SK-N-SH (cell line): ENCODE measurements at regions not wholly inside any gene's neighbourhood (a gene's known extent, or its start where the extent isn't known, plus 50 kb on each side); places are given as distances from the start of the nearest gene placed in this dataset.

ENCODE experiments used
- CTCF ChIA-PET: fragments of 300-600, 350-600 bp; formaldehyde crosslinking; extraction: SDS; loops from one replicate; lab custom pipeline; 2021; lab: Yijun Ruan, JAX
- POLR2A ChIA-PET: fragments of 350-600 bp; sonication (Branson Sonifier 250); formaldehyde crosslinking; extraction: SDS; loops from one replicate; lab custom pipeline; 2020; ENCODE audit warnings: antibody characterized with exemption, inconsistent platforms; lab: Yijun Ruan, JAX
- DNase-seq: peaks from one replicate; pipeline ENCODE4 v3.0.0; 2012
- H2AFZ ChIP-seq: fragments of 200-600 bp; sonication (generic); 2 replicates; pipeline ENCODE4 v1.8.1; 2016; ENCODE audit warnings: antibody characterized with exemption, mild to moderate bottlenecking, low read depth
- H3F3A ChIP-seq: fragments of 200-600 bp; sonication (generic); replicated peaks from 2 replicates; pipeline ENCODE3; 2016; ENCODE audit warnings: antibody characterized with exemption, mild to moderate bottlenecking; ENCODE audit not compliant: insufficient read depth
- H3K27ac ChIP-seq, 2 experiments: fragments of 200-500 bp in 1 of 2; fragments of 200-600 bp in 1 of 2; sonication (Bioruptor generic) in 1 of 2; sonication (generic), shearing (Covaris generic) in 1 of 2; 2 replicates each; pipeline versions ENCODE4 v1.5.1 to v1.6.1; 2014 to 2016; ENCODE audit warnings: low read depth in 2 of 2, inconsistent platforms in 1 of 2, low read length in 1 of 2, mild to moderate bottlenecking in 1 of 2, mixed read lengths in 1 of 2
- H3K27me3 ChIP-seq: fragments of 200-600 bp; sonication (generic), shearing (Covaris generic); 2 replicates; pipeline ENCODE4 v1.6.1; 2016; ENCODE audit warnings: mixed run types; ENCODE audit not compliant: insufficient read depth
- H3K36me3 ChIP-seq, 2 experiments: fragments of 200-500 bp in 1 of 2; fragments of 200-600 bp in 1 of 2; sonication (Bioruptor generic) in 1 of 2; sonication (generic) in 1 of 2; replicated peaks in 1 of 2; 2 replicates each; pipeline versions ENCODE3 to v1.5.1; 2014 to 2016; ENCODE audit warnings: low read length in 1 of 2, mild to moderate bottlenecking in 1 of 2; ENCODE audit not compliant: insufficient read depth in 2 of 2, control insufficient read depth in 1 of 2
- H3K4me1 ChIP-seq, 2 experiments: fragments of 200-500 bp in 1 of 2; fragments of 200-600 bp in 1 of 2; sonication (Bioruptor generic) in 1 of 2; sonication (generic), shearing (Covaris generic) in 1 of 2; 2 replicates each; pipeline versions ENCODE4 v1.5.1 to v1.6.1; 2014 to 2016; ENCODE audit warnings: low read depth in 1 of 2, low read length in 1 of 2, mixed run types in 1 of 2; ENCODE audit not compliant: insufficient read depth in 2 of 2, control insufficient read depth in 1 of 2
- H3K4me2 ChIP-seq: fragments of 200-600 bp; sonication (generic), shearing (Covaris generic); 2 replicates; pipeline ENCODE4 v1.6.1; 2017; ENCODE audit warnings: mixed run types
- H3K4me3 ChIP-seq, 2 experiments: fragments of 200-500 bp in 1 of 2; fragments of 200-600 bp in 1 of 2; sonication (Bioruptor generic) in 1 of 2; sonication (generic), shearing (Covaris generic) in 1 of 2; 2 replicates each; pipeline versions ENCODE4 v1.5.1 to v1.8.1; 2014 to 2016; ENCODE audit warnings: low read depth in 2 of 2, inconsistent platforms in 1 of 2, low read length in 1 of 2, mild to moderate bottlenecking in 1 of 2, mixed read lengths in 1 of 2, moderate library complexity in 1 of 2
- H3K79me2 ChIP-seq: fragments of 200-600 bp; sonication (generic); 2 replicates; pipeline ENCODE4 v1.8.1; 2017; ENCODE audit warnings: mild to moderate bottlenecking; ENCODE audit not compliant: insufficient read depth
- H3K9ac ChIP-seq: fragments of 200-600 bp; sonication (generic); 2 replicates; pipeline ENCODE4 v1.6.1; 2017; ENCODE audit warnings: mixed run types
- H3K9me2 ChIP-seq: fragments of 200-600 bp; sonication (generic); 2 replicates; pipeline ENCODE4 v1.6.1; 2017; ENCODE audit warnings: mixed run types
- H3K9me3 ChIP-seq: fragments of 200-600 bp; sonication (generic); 2 replicates; pipeline ENCODE4 v1.6.1; 2017; ENCODE audit warnings: mixed run types, mild to moderate bottlenecking, moderate library complexity
- H4K20me1 ChIP-seq: fragments of 200-600 bp; sonication (generic); 2 replicates; pipeline ENCODE4 v1.6.1; 2017; ENCODE audit warnings: mild to moderate bottlenecking, mixed run types; ENCODE audit not compliant: insufficient read depth
- REST ChIP-seq: IDR thresholded peaks from 2 replicates; pipeline ENCODE4 v1.6.1; 2012; ENCODE audit warnings: mild to moderate bottlenecking, low read depth, low read length, moderate library complexity
- RXRA ChIP-seq: IDR thresholded peaks from 2 replicates; pipeline ENCODE4 v1.4.0; 2012; ENCODE audit warnings: low read depth, mild to moderate bottlenecking, borderline replicate concordance
- TAF1 ChIP-seq: IDR thresholded peaks from 2 replicates; pipeline ENCODE4 v1.6.1; 2012; ENCODE audit warnings: low read depth, mild to moderate bottlenecking, low read length, moderate library complexity, borderline replicate concordance
- TEAD4 ChIP-seq: IDR thresholded peaks from 2 replicates; pipeline ENCODE4 v1.4.0; 2012; ENCODE audit warnings: mild to moderate bottlenecking, borderline replicate concordance; ENCODE audit not compliant: insufficient read depth
- WGBS: methylation state at CpG from one replicate; pipeline ENCODE4 v1.1.6; 2017; ENCODE audit warnings: low lambda C conversion rate; 5-methylcytosine and 5-hydroxymethylcytosine counted together
- TF ChIP-seq, protein P1 (sequence below): IDR thresholded peaks from 2 replicates; pipeline ENCODE4; 2012
- TF ChIP-seq, protein P2 (sequence below): fragments of 200-600 bp; sonication (generic); IDR thresholded peaks from 2 replicates; pipeline ENCODE4 v1.6.1; 2017; ENCODE audit warnings: antibody characterized with exemption, mild to moderate bottlenecking, moderate library complexity
- TF ChIP-seq, protein P3 (sequence below): fragments of 150-350 bp; IDR thresholded peaks from 2 replicates; pipeline ENCODE4 v1.6.1; 2017; ENCODE audit warnings: antibody characterized with exemption, low read length, low read depth, borderline replicate concordance

DNA sequence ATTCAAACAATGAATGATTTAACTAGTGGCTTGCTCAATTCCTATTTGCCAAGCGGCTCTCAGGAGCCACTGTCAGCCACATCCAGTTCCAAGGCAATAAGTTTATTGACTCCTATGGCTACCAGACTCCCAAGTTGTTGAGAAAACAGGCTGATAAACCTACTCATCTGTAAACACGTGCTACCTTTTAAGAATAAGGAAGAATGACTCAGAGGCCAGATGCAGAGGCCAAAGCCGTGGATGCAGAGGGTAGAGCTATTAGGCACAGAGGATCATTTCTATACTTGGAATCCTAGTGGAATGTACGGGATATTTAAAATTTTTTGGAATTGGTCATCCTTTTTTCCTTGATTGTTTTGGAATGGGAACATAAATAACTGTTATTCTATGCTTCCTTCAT, 1921.1 kb downstream of the OLFM4 start:
- Histone ChIP-seq H3K79me2 (no peaks in the 10 kb centered on the region), H3K4me1 (no peaks in the 10 kb centered on the region), H3K9ac (no peak overlapping the region), H3K4me2 (no peak overlapping the region), H3K4me3 (no peak overlapping the region), H3K9me2 (no peaks in the 10 kb centered on the region), H2AFZ (no peak overlapping the region), H3K36me3 (no peaks in the 10 kb centered on the region), H4K20me1 (no peaks in the 10 kb centered on the region), H3K9me3 (no peaks in the 10 kb centered on the region), H3K27me3 (no peaks in the 10 kb centered on the region), H3K27ac (no peak overlapping the region), H3F3A (no peaks in the 10 kb centered on the region)
- POLR2A ChIA-PET, result no interaction called here
- CTCF ChIA-PET, result no interaction called here
- TF ChIP-seq, protein P1, sequence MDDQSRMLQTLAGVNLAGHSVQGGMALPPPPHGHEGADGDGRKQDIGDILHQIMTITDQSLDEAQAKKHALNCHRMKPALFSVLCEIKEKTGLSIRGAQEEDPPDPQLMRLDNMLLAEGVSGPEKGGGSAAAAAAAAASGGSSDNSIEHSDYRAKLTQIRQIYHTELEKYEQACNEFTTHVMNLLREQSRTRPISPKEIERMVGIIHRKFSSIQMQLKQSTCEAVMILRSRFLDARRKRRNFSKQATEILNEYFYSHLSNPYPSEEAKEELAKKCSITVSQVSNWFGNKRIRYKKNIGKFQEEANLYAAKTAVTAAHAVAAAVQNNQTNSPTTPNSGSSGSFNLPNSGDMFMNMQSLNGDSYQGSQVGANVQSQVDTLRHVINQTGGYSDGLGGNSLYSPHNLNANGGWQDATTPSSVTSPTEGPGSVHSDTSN, result no peak
- TF ChIP-seq, protein P2, sequence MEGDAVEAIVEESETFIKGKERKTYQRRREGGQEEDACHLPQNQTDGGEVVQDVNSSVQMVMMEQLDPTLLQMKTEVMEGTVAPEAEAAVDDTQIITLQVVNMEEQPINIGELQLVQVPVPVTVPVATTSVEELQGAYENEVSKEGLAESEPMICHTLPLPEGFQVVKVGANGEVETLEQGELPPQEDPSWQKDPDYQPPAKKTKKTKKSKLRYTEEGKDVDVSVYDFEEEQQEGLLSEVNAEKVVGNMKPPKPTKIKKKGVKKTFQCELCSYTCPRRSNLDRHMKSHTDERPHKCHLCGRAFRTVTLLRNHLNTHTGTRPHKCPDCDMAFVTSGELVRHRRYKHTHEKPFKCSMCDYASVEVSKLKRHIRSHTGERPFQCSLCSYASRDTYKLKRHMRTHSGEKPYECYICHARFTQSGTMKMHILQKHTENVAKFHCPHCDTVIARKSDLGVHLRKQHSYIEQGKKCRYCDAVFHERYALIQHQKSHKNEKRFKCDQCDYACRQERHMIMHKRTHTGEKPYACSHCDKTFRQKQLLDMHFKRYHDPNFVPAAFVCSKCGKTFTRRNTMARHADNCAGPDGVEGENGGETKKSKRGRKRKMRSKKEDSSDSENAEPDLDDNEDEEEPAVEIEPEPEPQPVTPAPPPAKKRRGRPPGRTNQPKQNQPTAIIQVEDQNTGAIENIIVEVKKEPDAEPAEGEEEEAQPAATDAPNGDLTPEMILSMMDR, result no peak
- TF ChIP-seq REST (no peak), TEAD4 (no peak), RXRA (no peak)
- TF ChIP-seq, protein P3, sequence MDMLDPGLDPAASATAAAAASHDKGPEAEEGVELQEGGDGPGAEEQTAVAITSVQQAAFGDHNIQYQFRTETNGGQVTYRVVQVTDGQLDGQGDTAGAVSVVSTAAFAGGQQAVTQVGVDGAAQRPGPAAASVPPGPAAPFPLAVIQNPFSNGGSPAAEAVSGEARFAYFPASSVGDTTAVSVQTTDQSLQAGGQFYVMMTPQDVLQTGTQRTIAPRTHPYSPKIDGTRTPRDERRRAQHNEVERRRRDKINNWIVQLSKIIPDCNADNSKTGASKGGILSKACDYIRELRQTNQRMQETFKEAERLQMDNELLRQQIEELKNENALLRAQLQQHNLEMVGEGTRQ, result no peak
- WGBS, result 2% methylated on average over 4 of the region's 4 CpGs
- no peak for DNase-seq

GRCh38 chr13:54950546-54950945, 1921.9 kb downstream of the OLFM4 start:
- H2AFZ ChIP-seq, result no peak overlapping the region

More at GRCh38 chr13:54950546-54950945, 1921.9 kb downstream of the OLFM4 start:
- H3K9me2 ChIP-seq, result no peaks in the 10 kb centered on the region
- no peak for DNase-seq
- H3K4me2 ChIP-seq, result no peak overlapping the region
- no peaks in the 10 kb centered on the region for H3K27me3 ChIP-seq
- H3K9ac ChIP-seq, result no peak overlapping the region
- no peaks in the 10 kb centered on the region for H3K79me2 ChIP-seq
- H3K4me1 ChIP-seq, result no peaks in the 10 kb centered on the region
- no peaks in the 10 kb centered on the region for H3F3A ChIP-seq
- no peaks in the 10 kb centered on the region for H4K20me1 ChIP-seq
- POLR2A ChIA-PET, result no interaction called here
- CTCF ChIA-PET, result interaction anchor here (1.4 kb wide), 1 partner anchor 9 kb away, joined by 3 read pairs; no protein-coding TSS in a partner anchor
- no peak overlapping the region for H3K4me3 ChIP-seq
- no peak overlapping the region for H3K27ac ChIP-seq
- no peak for TF ChIP-seq TAF1
- TF ChIP-seq, protein P2, result peak; percentile 36
- TF ChIP-seq, all 33 proteins: peak for 1
- Histone ChIP-seq H3K9me3 (no peaks in the 10 kb centered on the region), H3K36me3 (no peaks in the 10 kb centered on the region)
- WGBS, result 0% methylated on average over 1 of the region's 1 CpG
